Cardiac muscle cell (in vitro differentiated cells and primary cell): ENCODE measurements at regions not wholly inside any gene's neighbourhood (a gene's known extent, or its start where the extent isn't known, plus 50 kb on each side); places are given as distances from the start of the nearest gene placed in this dataset.
A peak's percentile ranks its signal among the peaks of the same experiment; 100 is the strongest.
"Not testable (repeated sequence)": the region's sequence is repeated elsewhere in the genome, so short reads cannot be mapped to it uniquely, and the experiment has no call there.

ENCODE experiments used
- DNase-seq, 2 donors: peaks; one replicate each; pipeline versions ENCODE4 v3.0.0 to v3.0.0-alpha.2; 2010 to 2017; ENCODE audit warnings: low read depth in 1 of 2, low spot score in 1 of 2
- H3K27ac ChIP-seq: fragments of 200-600 bp; sonication (generic); 2 replicates; pipeline ENCODE4 v1.5.1; 2016
- H3K27me3 ChIP-seq: fragments of 200-600 bp; sonication (generic); 2 replicates; pipeline ENCODE4 v1.6.0; 2016; ENCODE audit warnings: control low read depth
- H3K36me3 ChIP-seq: fragments of 200-600 bp; sonication (generic); 2 replicates; pipeline ENCODE4 v1.5.1; 2016; ENCODE audit warnings: control low read depth
- H3K4me1 ChIP-seq: fragments of 200-600 bp; sonication (generic); 2 replicates; pipeline ENCODE4 v1.8.1; 2017; ENCODE audit warnings: low read depth, mild to moderate bottlenecking, mixed run types
- H3K4me3 ChIP-seq: fragments of 200-600 bp; sonication (generic); 2 replicates; pipeline ENCODE4 v1.5.1; 2016; ENCODE audit warnings: mild to moderate bottlenecking
- H3K9me3 ChIP-seq: fragments of 200-600 bp; sonication (generic); 2 replicates; pipeline ENCODE4 v1.5.1; 2017; ENCODE audit warnings: low read depth, mild to moderate bottlenecking, control low read depth
- CTCF ChIP-seq: IDR thresholded peaks from 2 replicates; pipeline ENCODE4 v1.5.1; 2012; ENCODE audit warnings: low read depth, mild to moderate bottlenecking, low read length

- Histone ChIP-seq H3K27me3 (peaks cover 6% of the 10 kb centered on the region), H3K4me1 (no peaks in the 10 kb centered on the region), H3K27ac (no peak overlapping the region), H3K9me3 (no peaks in the 10 kb centered on the region), H3K36me3 (no peaks in the 10 kb centered on the region), H3K4me3 (no peak overlapping the region)
- DNase-seq = no peak
- no peak for TF ChIP-seq CTCF
These were observed 79.9 kb upstream of the PRR5 start for GRCh38 chr22:44622147-44622427.

GRCh38 chr22:44621401-44622146 is 80.4 kb upstream of the PRR5 start:
- Histone ChIP-seq H3K36me3 (no peaks in the 10 kb centered on the region), H3K27me3 (peaks cover 1% of the 10 kb centered on the region), H3K9me3 (no peaks in the 10 kb centered on the region), H3K4me3 (no peak overlapping the region), H3K4me1 (no peaks in the 10 kb centered on the region), H3K27ac (no peak overlapping the region)
- no peak for TF ChIP-seq CTCF
- DNase-seq = no peak

GRCh38 chr22:44620841-44621257 is 81.2 kb upstream of the PRR5 start:
- no peak for DNase-seq
- Histone ChIP-seq H3K27ac (no peak overlapping the region), H3K4me1 (no peaks in the 10 kb centered on the region), H3K27me3 (no peaks in the 10 kb centered on the region), H3K9me3 (no peaks in the 10 kb centered on the region), H3K4me3 (no peak overlapping the region), H3K36me3 (no peaks in the 10 kb centered on the region)
- no peak for TF ChIP-seq CTCF

GRCh38 chr22:44620129-44620840 is 81.7 kb upstream of the PRR5 start:
- Histone ChIP-seq H3K4me3 (no peak overlapping the region), H3K36me3 (no peaks in the 10 kb centered on the region), H3K4me1 (no peaks in the 10 kb centered on the region), H3K9me3 (no peaks in the 10 kb centered on the region), H3K27ac (no peak overlapping the region), H3K27me3 (no peaks in the 10 kb centered on the region)
- peak; percentile 37 to 82 for DNase-seq
- no peak for TF ChIP-seq CTCF

- H3K9me3 ChIP-seq, DNase-seq, H3K4me1 ChIP-seq, H3K36me3 ChIP-seq, H3K27me3 ChIP-seq, H3K4me3 ChIP-seq, H3K27ac ChIP-seq: not testable (repeated sequence)
These were observed 82.4 kb upstream of the PRR5 start for GRCh38 chr22:44619560-44620128.

GRCh38 chr22:44618910-44619309 is 83.1 kb upstream of the PRR5 start:
- H3K9me3 ChIP-seq, H3K4me3 ChIP-seq, DNase-seq, H3K27ac ChIP-seq, H3K36me3 ChIP-seq, H3K4me1 ChIP-seq, H3K27me3 ChIP-seq: not testable (repeated sequence)
